Bronchial epithelial cell (primary cell): ENCODE measurements at regions not wholly inside any gene's neighbourhood (a gene's known extent, or its start where the extent isn't known, plus 50 kb on each side); places are given as distances from the start of the nearest gene placed in this dataset.

ENCODE experiments used
- DNase-seq: peaks from one replicate; pipeline ENCODE4 v3.0.0-alpha.2; 2010; ENCODE audit warnings: low read depth
- FAIRE-seq: peaks from 2 replicates; lab custom pipeline; 2011; peaks lifted over from hg19 to GRCh38; lab: Jason Lieb, UNC
- H3K27me3 ChIP-seq: 2 replicates; pipeline ENCODE4 v1.5.1; 2011; ENCODE audit warnings: low read length; ENCODE audit not compliant: control insufficient read depth, insufficient read depth
- H3K36me3 ChIP-seq: 2 replicates; pipeline ENCODE4 v1.5.1; 2011; ENCODE audit warnings: low read length; ENCODE audit not compliant: control insufficient read depth, insufficient read depth
- H3K4me3 ChIP-seq: 2 replicates; pipeline ENCODE4 v1.5.1; 2011; ENCODE audit warnings: mild to moderate bottlenecking, low read depth, low read length, control low read depth
- TF ChIP-seq, protein P1 (sequence below): IDR thresholded peaks from 2 replicates; pipeline ENCODE4 v1.5.1; 2011; ENCODE audit warnings: mild to moderate bottlenecking, moderate library complexity, low read length, control low read depth, inconsistent platforms; ENCODE audit not compliant: insufficient read depth, severe bottlenecking

DNA sequence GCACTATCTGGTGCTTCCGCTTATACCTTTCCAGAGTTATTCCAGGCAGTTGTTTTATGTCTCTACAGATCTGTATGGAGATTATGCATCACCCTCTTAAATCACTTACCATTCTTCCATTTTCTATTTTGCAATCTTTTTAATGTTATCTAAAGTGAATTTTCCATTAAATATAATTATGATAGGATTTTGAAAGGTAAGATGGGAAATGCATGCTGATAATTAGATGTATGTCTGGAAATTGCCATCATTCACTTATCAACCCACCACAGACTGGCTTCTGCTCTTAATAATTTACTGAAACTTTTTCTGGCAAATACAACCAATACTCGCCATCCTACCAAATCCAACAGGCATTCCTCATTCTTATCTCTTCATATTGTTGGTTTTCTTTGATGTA, 227.4 kb upstream of the MC4R start:
- TF ChIP-seq, protein P1, sequence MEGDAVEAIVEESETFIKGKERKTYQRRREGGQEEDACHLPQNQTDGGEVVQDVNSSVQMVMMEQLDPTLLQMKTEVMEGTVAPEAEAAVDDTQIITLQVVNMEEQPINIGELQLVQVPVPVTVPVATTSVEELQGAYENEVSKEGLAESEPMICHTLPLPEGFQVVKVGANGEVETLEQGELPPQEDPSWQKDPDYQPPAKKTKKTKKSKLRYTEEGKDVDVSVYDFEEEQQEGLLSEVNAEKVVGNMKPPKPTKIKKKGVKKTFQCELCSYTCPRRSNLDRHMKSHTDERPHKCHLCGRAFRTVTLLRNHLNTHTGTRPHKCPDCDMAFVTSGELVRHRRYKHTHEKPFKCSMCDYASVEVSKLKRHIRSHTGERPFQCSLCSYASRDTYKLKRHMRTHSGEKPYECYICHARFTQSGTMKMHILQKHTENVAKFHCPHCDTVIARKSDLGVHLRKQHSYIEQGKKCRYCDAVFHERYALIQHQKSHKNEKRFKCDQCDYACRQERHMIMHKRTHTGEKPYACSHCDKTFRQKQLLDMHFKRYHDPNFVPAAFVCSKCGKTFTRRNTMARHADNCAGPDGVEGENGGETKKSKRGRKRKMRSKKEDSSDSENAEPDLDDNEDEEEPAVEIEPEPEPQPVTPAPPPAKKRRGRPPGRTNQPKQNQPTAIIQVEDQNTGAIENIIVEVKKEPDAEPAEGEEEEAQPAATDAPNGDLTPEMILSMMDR = no peak

DNA sequence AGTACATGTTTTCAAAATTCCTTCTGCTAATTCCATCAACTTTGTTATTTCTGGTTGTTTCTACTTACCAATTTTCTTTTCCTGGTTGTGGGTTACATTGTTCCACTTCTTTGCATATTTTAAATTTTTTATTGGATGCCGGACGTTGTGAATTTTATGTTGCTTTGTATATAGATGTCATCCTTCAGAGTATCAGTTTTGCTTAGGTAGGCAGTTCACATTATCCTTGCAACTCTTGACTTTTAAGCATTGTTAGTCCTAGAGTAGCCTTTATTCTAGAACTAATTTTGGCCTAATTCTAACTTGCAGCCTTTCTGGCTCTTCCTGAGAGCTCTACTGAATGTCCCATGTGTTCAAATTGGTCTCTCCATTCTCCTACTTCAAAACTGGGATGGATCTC, 228.7 kb upstream of the MC4R start:
- no peaks in the 10 kb centered on the region for H3K36me3 ChIP-seq
- TF ChIP-seq, protein P1 = no peak
- H3K27me3 ChIP-seq = no peaks in the 10 kb centered on the region
- no peak overlapping the region for H3K4me3 ChIP-seq
- DNase-seq (no peak), FAIRE-seq (no peak)

More for the DNA sequence above, 227.4 kb upstream of the MC4R start:
- Histone ChIP-seq H3K36me3 (no peaks in the 10 kb centered on the region), H3K4me3 (no peak overlapping the region), H3K27me3 (no peaks in the 10 kb centered on the region)
- DNase-seq (no peak), FAIRE-seq (no peak)

DNA sequence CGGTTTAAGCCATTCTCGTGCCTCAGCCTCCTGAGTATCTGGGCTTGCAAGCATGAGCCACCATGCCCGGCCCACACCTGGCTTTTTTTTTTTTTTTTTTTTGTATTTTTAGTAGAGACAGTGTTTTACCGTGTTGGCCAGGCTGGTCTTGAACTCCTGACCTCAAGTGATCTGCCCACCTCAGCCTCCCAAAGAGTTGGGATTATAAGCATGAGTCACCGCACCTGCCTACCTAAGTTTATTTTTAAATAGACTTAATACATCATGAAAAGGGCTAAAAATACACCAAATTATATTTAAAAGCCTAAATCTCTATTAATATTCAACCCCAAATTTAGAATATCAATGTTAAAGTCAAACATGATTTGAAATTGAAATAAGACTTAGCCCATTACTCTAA, 250.8 kb upstream of the MC4R start:
- H3K4me3 ChIP-seq = no peak overlapping the region
- TF ChIP-seq, protein P1 = no peak
- no peaks in the 10 kb centered on the region for H3K27me3 ChIP-seq
- DNase-seq = no peak
- FAIRE-seq = no peak
- no peaks in the 10 kb centered on the region for H3K36me3 ChIP-seq

DNA sequence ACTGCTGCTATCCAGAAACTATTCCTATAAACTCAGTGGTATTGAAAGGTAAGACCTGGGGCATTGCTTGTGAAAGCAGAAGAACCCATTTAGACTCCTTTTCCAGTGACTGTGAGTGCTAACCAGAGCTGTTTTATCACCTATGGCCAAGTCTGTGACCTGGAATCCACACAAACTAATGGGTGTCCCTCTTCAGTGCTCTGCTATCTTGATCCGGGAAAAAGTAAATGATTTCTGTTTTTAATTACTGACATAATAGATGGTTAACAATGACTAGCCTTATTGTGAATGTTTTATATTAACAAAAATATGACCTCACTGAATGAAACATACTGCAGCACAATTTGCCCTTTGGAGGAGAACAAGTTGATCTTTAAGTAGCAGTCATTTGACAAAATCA, 251.6 kb upstream of the MC4R start:
- FAIRE-seq (no peak), DNase-seq (no peak)
- no peaks in the 10 kb centered on the region for H3K36me3 ChIP-seq
- no peak overlapping the region for H3K4me3 ChIP-seq
- TF ChIP-seq, protein P1 = no peak
- no peaks in the 10 kb centered on the region for H3K27me3 ChIP-seq

DNA sequence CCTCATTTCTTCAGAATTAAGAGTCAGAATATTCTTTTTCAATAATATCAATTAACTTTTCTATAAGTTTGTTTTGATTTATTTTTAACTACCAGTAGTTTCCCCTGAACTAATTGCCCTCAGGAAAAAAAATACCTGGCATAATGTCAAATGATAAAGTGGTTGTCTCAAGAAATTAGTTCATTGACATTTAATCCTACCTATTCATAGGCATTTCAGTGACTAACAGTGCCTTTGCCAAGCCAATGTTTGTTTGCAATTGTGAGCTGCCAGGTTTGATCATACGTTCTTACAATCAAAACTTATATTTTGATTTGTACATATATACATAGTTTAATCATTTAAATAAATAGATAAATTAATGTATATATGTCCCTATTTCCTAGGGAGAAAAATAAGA, 267.3 kb upstream of the MC4R start:
- no peaks in the 10 kb centered on the region for H3K27me3 ChIP-seq
- TF ChIP-seq, protein P1 = no peak
- no peaks in the 10 kb centered on the region for H3K36me3 ChIP-seq
- no peak overlapping the region for H3K4me3 ChIP-seq
- FAIRE-seq (no peak), DNase-seq (peak; percentile 52)

DNA sequence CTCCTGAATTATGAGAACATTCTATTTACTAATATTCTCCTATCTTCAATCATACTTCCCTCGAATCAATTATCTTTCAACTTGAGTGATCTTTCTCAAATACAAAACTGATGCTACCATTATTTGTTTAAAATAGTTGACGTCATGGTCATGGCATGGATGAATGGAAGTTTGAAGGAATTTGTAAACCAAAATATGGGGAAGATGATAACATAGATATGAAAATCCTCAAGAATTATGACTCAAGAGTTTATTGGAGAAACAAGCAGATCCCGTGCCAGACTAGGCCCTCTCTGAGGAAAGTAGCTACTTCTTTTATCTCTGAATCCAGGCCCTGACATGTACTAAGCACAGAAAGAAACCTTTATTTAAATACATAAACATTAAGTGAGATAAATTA, 270.4 kb upstream of the MC4R start:
- no peaks in the 10 kb centered on the region for H3K36me3 ChIP-seq
- no peaks in the 10 kb centered on the region for H3K27me3 ChIP-seq
- FAIRE-seq (no peak), DNase-seq (no peak)
- TF ChIP-seq, protein P1 = no peak
- H3K4me3 ChIP-seq = no peak overlapping the region
